Glutamatergic neuron (in vitro differentiated cells): ENCODE measurements at regions not wholly inside any gene's neighbourhood (a gene's known extent, or its start where the extent isn't known, plus 50 kb on each side); places are given as distances from the start of the nearest gene placed in this dataset.
"Not testable (repeated sequence)": the region's sequence is repeated elsewhere in the genome, so short reads cannot be mapped to it uniquely, and the experiment has no call there.

Source experiments
- DNase-seq: peaks from one replicate; pipeline ENCODE4 v3.0.0; 2022
- H3K27ac Mint-ChIP-seq: one replicate; pipeline ENCODE4 v1.8.0; 2020; ENCODE audit warnings: mild to moderate bottlenecking, mixed read lengths, inconsistent platforms; ENCODE audit not compliant: unreplicated experiment
- H3K27me3 Mint-ChIP-seq: one replicate; pipeline ENCODE4 v1.8.0; 2020; ENCODE audit warnings: mild to moderate bottlenecking, moderate library complexity, mixed read lengths, inconsistent platforms; ENCODE audit not compliant: unreplicated experiment
- H3K36me3 Mint-ChIP-seq: one replicate; pipeline ENCODE4 v1.8.0; 2020; ENCODE audit warnings: mild to moderate bottlenecking, mixed read lengths, inconsistent platforms; ENCODE audit not compliant: unreplicated experiment
- H3K4me1 Mint-ChIP-seq: one replicate; pipeline ENCODE4 v1.8.0; 2020; ENCODE audit warnings: mild to moderate bottlenecking, low read depth, mixed read lengths, inconsistent platforms; ENCODE audit not compliant: unreplicated experiment
- H3K4me3 Mint-ChIP-seq: one replicate; pipeline ENCODE4 v1.8.0; 2020; ENCODE audit warnings: mild to moderate bottlenecking, mixed read lengths, inconsistent platforms; ENCODE audit not compliant: unreplicated experiment
- H3K9me3 Mint-ChIP-seq: one replicate; pipeline ENCODE4 v1.8.0; 2020; ENCODE audit warnings: mild to moderate bottlenecking, moderate library complexity, mixed read lengths, inconsistent platforms; ENCODE audit not compliant: unreplicated experiment

GRCh38 chr9:67800170-67800569 lies 58.6 kb upstream of the ANKRD20A1 start:
- not testable (repeated sequence) for H3K36me3 Mint-ChIP-seq, DNase-seq, H3K4me3 Mint-ChIP-seq, H3K27me3 Mint-ChIP-seq, H3K9me3 Mint-ChIP-seq, H3K27ac Mint-ChIP-seq, H3K4me1 Mint-ChIP-seq
